Activated CD4-positive, CD25-positive, alpha-beta regulatory T cell treated with anti-CD3 and anti-CD28 coated beads, Interleukin-2, amount 50 U/mL, for 16 hours (primary cell): ENCODE measurements at regions not wholly inside any gene's neighbourhood (a gene's known extent, or its start where the extent isn't known, plus 50 kb on each side); places are given as distances from the start of the nearest gene placed in this dataset.
"Not testable (repeated sequence)": the region's sequence is repeated elsewhere in the genome, so short reads cannot be mapped to it uniquely, and the experiment has no call there.

ENCODE experiments used
- DNase-seq: peaks from one replicate; pipeline ENCODE4 v3.0.0-alpha.2; 2020; ENCODE audit warnings: low read depth, low spot score

GRCh38 chr21:35401476-35401875 is 352.4 kb upstream of the RUNX1 start:
- DNase-seq, result no peak

- no peak for DNase-seq
Observed at GRCh38 chr21:35400233-35400939, 351.3 kb upstream of the RUNX1 start.

- no peak for DNase-seq
Observed at GRCh38 chr21:35399706-35400105, 350.6 kb upstream of the RUNX1 start.

- no peak for DNase-seq
Observed at GRCh38 chr21:35399002-35399530, 350.0 kb upstream of the RUNX1 start.

GRCh38 chr21:35398346-35398982 is 349.4 kb upstream of the RUNX1 start:
- DNase-seq, result no peak

GRCh38 chr21:35397781-35398180 is 348.7 kb upstream of the RUNX1 start:
- no peak for DNase-seq

GRCh38 chr21:35396655-35397054 is 347.6 kb upstream of the RUNX1 start:
- DNase-seq, result no peak

- DNase-seq, result no peak
Observed at GRCh38 chr21:35395728-35396127, 346.6 kb upstream of the RUNX1 start.

- DNase-seq, result no peak
Observed at GRCh38 chr21:35394634-35395369, 345.7 kb upstream of the RUNX1 start.

GRCh38 chr21:35394049-35394448 is 344.9 kb upstream of the RUNX1 start:
- no peak for DNase-seq

- no peak for DNase-seq
Observed at GRCh38 chr21:35390013-35390776, 341.1 kb upstream of the RUNX1 start.

- DNase-seq, result no peak
Observed at GRCh38 chr21:35386491-35387079, 337.5 kb upstream of the RUNX1 start.

- DNase-seq, result no peak
Observed at GRCh38 chr21:35384375-35384774, 335.3 kb upstream of the RUNX1 start.

GRCh38 chr21:35382696-35383095 is 333.6 kb upstream of the RUNX1 start:
- DNase-seq, result no peak

GRCh38 chr21:35381743-35382310 is 332.7 kb upstream of the RUNX1 start:
- DNase-seq, result no peak

- not testable (repeated sequence) for DNase-seq
Observed at GRCh38 chr21:35380304-35380703, 331.2 kb upstream of the RUNX1 start.

GRCh38 chr21:35378881-35379280 is 329.8 kb upstream of the RUNX1 start:
- no peak for DNase-seq

GRCh38 chr21:35377505-35378090 is 328.5 kb upstream of the RUNX1 start:
- no peak for DNase-seq

- DNase-seq, result no peak
Observed at GRCh38 chr21:35376406-35377135, 327.5 kb upstream of the RUNX1 start.

- no peak for DNase-seq
Observed at GRCh38 chr21:35375115-35375514, 326.0 kb upstream of the RUNX1 start.
